MM.1S (cell line): ENCODE measurements at regions not wholly inside any gene's neighbourhood (a gene's known extent, or its start where the extent isn't known, plus 50 kb on each side); places are given as distances from the start of the nearest gene placed in this dataset.

Experiments
- DNase-seq: peaks from one replicate; pipeline ENCODE4 v3.0.0-alpha.2; 2015
- H2AFZ ChIP-seq: fragments of 300-600 bp; sonication (generic); 2 replicates; pipeline ENCODE4 v1.6.0; 2016; ENCODE audit warnings: antibody characterized with exemption, low read length
- H3F3A ChIP-seq: fragments of 300-600 bp; sonication (generic); 2 replicates; pipeline ENCODE4 v1.6.1; 2016; ENCODE audit warnings: mild to moderate bottlenecking, antibody characterized with exemption, low read length, moderate library complexity, mixed read lengths; ENCODE audit not compliant: insufficient read depth
- H3K27ac ChIP-seq: fragments of 300-600 bp; sonication (generic); 2 replicates; pipeline ENCODE4 v1.5.1; 2016; ENCODE audit warnings: mild to moderate bottlenecking, low read length
- H3K27me3 ChIP-seq: fragments of 300-600 bp; sonication (generic); replicated peaks from 2 replicates; pipeline ENCODE4 v1.6.0; 2016; ENCODE audit warnings: low read length; ENCODE audit not compliant: insufficient read depth
- H3K36me3 ChIP-seq: fragments of 300-600 bp; sonication (generic); replicated peaks from 2 replicates; pipeline ENCODE4 v1.6.1; 2016; ENCODE audit warnings: mild to moderate bottlenecking, low read length, mixed read lengths; ENCODE audit not compliant: insufficient read depth
- H3K4me1 ChIP-seq: fragments of 300-600 bp; sonication (generic); 2 replicates; pipeline ENCODE4 v1.6.1; 2016; ENCODE audit warnings: low read length, mixed read lengths
- H3K4me2 ChIP-seq: fragments of 300-600 bp; sonication (generic); 2 replicates; pipeline ENCODE4 v1.6.0; 2016; ENCODE audit warnings: low read depth, low read length
- H3K4me3 ChIP-seq: fragments of 300-600 bp; sonication (generic); 2 replicates; pipeline ENCODE4 v1.5.1; 2016; ENCODE audit warnings: low read length, mixed read lengths
- H3K79me2 ChIP-seq: fragments of 300-600 bp; sonication (generic); 2 replicates; pipeline ENCODE4 v1.6.1; 2016; ENCODE audit warnings: mixed run types, low read length, mixed read lengths
- H3K9ac ChIP-seq: fragments of 300-600 bp; sonication (generic); 2 replicates; pipeline ENCODE4 v1.6.1; 2016; ENCODE audit warnings: low read length, mixed read lengths
- H3K9me2 ChIP-seq: fragments of 300-600 bp; sonication (generic); replicated peaks from 2 replicates; pipeline ENCODE4 v1.6.1; 2016; ENCODE audit warnings: mild to moderate bottlenecking, low read length, mixed read lengths; ENCODE audit not compliant: insufficient read depth
- H3K9me3 ChIP-seq: fragments of 300-600 bp; sonication (generic); replicated peaks from 2 replicates; pipeline ENCODE4 v1.6.1; 2016; ENCODE audit warnings: mild to moderate bottlenecking, low read length, mixed read lengths; ENCODE audit not compliant: insufficient read depth
- H4K20me1 ChIP-seq: fragments of 300-600 bp; sonication (generic); 2 replicates; pipeline ENCODE4 v1.6.1; 2016; ENCODE audit warnings: mild to moderate bottlenecking, low read length, moderate library complexity, mixed read lengths; ENCODE audit not compliant: insufficient read depth
- CTCF ChIP-seq: fragments of 300-600 bp; sonication (generic); IDR thresholded peaks from 2 replicates; pipeline ENCODE4 v1.5.1; 2016; ENCODE audit warnings: antibody characterized with exemption, low read length, mixed read lengths
- EZH2 ChIP-seq: fragments of 300-600 bp; sonication (generic); optimal IDR thresholded peaks from 2 replicates; pipeline ENCODE3; 2017; ENCODE audit warnings: low read depth, mild to moderate bottlenecking, antibody characterized with exemption, low read length, mixed read lengths
- EZH2phosphoT487 ChIP-seq: fragments of 300-600 bp; sonication (generic); IDR thresholded peaks from 2 replicates; pipeline ENCODE4 v1.6.1; 2018; ENCODE audit warnings: antibody characterized with exemption, low read length

- H3K27ac ChIP-seq: no peak overlapping the region
- no peak overlapping the region for H3K9ac ChIP-seq
Measured at GRCh38 chrX:140090800-140091124, 125.4 kb upstream of the CXorf66 start.

GRCh38 chrX:140088438-140088837 is 123.1 kb upstream of the CXorf66 start:
- no peak overlapping the region for H2AFZ ChIP-seq
- no peak overlapping the region for H3K4me2 ChIP-seq
- no peaks in the 10 kb centered on the region for H3K9me3 ChIP-seq

More at GRCh38 chrX:140090800-140091124, 125.4 kb upstream of the CXorf66 start:
- Histone ChIP-seq H3K79me2 (no peaks in the 10 kb centered on the region), H3K4me1 (no peaks in the 10 kb centered on the region), H3K9me3 (no peaks in the 10 kb centered on the region), H3K36me3 (no peaks in the 10 kb centered on the region), H2AFZ (no peak overlapping the region), H3K27me3 (no peaks in the 10 kb centered on the region), H3K9me2 (no peaks in the 10 kb centered on the region), H3F3A (no peaks in the 10 kb centered on the region), H3K4me2 (no peak overlapping the region), H4K20me1 (no peaks in the 10 kb centered on the region), H3K4me3 (no peak overlapping the region)
- TF ChIP-seq EZH2phosphoT487: no peak
- no peak for TF ChIP-seq EZH2
- TF ChIP-seq CTCF: no peak
- no peak for DNase-seq

GRCh38 chrX:140087875-140088274 is 122.6 kb upstream of the CXorf66 start:
- TF ChIP-seq CTCF (no peak), EZH2phosphoT487 (no peak), EZH2 (no peak)
- H3K9ac ChIP-seq: no peak overlapping the region
- no peaks in the 10 kb centered on the region for H3K9me3 ChIP-seq
- H4K20me1 ChIP-seq: no peaks in the 10 kb centered on the region
- H3K9me2 ChIP-seq: no peaks in the 10 kb centered on the region
- H3K4me1 ChIP-seq: no peaks in the 10 kb centered on the region
- DNase-seq: no peak
- H2AFZ ChIP-seq: no peak overlapping the region
- H3K27me3 ChIP-seq: no peaks in the 10 kb centered on the region
- no peaks in the 10 kb centered on the region for H3F3A ChIP-seq
- no peak overlapping the region for H3K4me2 ChIP-seq
- no peak overlapping the region for H3K4me3 ChIP-seq
- H3K36me3 ChIP-seq: no peaks in the 10 kb centered on the region
- H3K27ac ChIP-seq: no peak overlapping the region
- H3K79me2 ChIP-seq: no peaks in the 10 kb centered on the region

More at GRCh38 chrX:140088438-140088837, 123.1 kb upstream of the CXorf66 start:
- no peak overlapping the region for H3K27ac ChIP-seq
- H3K36me3 ChIP-seq: no peaks in the 10 kb centered on the region
- no peaks in the 10 kb centered on the region for H3K9me2 ChIP-seq
- no peaks in the 10 kb centered on the region for H4K20me1 ChIP-seq
- H3K79me2 ChIP-seq: no peaks in the 10 kb centered on the region
- no peak overlapping the region for H3K4me3 ChIP-seq
- no peak for DNase-seq
- no peak for TF ChIP-seq CTCF
- no peak for TF ChIP-seq EZH2phosphoT487
- TF ChIP-seq EZH2: no peak
- no peaks in the 10 kb centered on the region for H3K4me1 ChIP-seq
- no peaks in the 10 kb centered on the region for H3F3A ChIP-seq
- H3K27me3 ChIP-seq: no peaks in the 10 kb centered on the region
- H3K9ac ChIP-seq: no peak overlapping the region
